HepG2 (cell line): ENCODE measurements at regions not wholly inside any gene's neighbourhood (a gene's known extent, or its start where the extent isn't known, plus 50 kb on each side); places are given as distances from the start of the nearest gene placed in this dataset.

Experiments
- ATAC-seq: fragments of 200-7000 bp; cut with Tn5 transposase; 3 replicates; pipeline ENCODE4 v1.9.1; 2020; ENCODE audit warnings: mild to moderate bottlenecking, moderate library complexity
- BruUV-seq: library from RNA; stranded (reverse); fragments of 400-500 nt; replicated peaks from 2 replicates; lab custom pipeline; 2021; lab: Mats Ljungman, UMichigan
- CTCF ChIA-PET: fragments of 300-600 bp; formaldehyde crosslinking; extraction: SDS; loops from one replicate; lab custom pipeline; 2021; ENCODE audit warnings: low total read pairs, inconsistent platforms, low intra/inter-chr PET ratio; lab: Yijun Ruan, JAX
- POLR2A ChIA-PET: fragments of 350-600 bp; sonication (Branson Sonifier 250); formaldehyde crosslinking; loops from one replicate; lab custom pipeline; 2020; ENCODE audit warnings: antibody characterized with exemption, inconsistent platforms; lab: Yijun Ruan, JAX
- DNase-seq: peaks from one replicate; pipeline ENCODE4 v3.0.0-alpha.2; 2015; ENCODE audit warnings: low spot score
- FAIRE-seq: peaks from 3 replicates; lab custom pipeline; 2011; peaks lifted over from hg19 to GRCh38; lab: Jason Lieb, UNC
- H2AFZ ChIP-seq: one replicate; pipeline ENCODE4 v1.6.1; 2011; ENCODE audit warnings: low read length, inconsistent platforms
- H3K27ac ChIP-seq: fragments of 300-600 bp; 3 replicates; pipeline ENCODE4 v1.8.0; 2011; ENCODE audit warnings: mixed run types, mild to moderate bottlenecking, mixed read lengths, low read length, inconsistent platforms; ENCODE audit not compliant: insufficient read depth; ENCODE audit errors: extremely low read length
- H3K27me3 ChIP-seq, 2 experiments: fragments of 200-600 bp in 1 of 2; 2 replicates in 1 of 2; 3 replicates in 1 of 2; pipeline versions ENCODE4 v1.6.0 to v1.8.0; 2011; ENCODE audit warnings: low read length in 2 of 2, mild to moderate bottlenecking in 2 of 2, moderate library complexity in 2 of 2, inconsistent platforms in 1 of 2; ENCODE audit not compliant: insufficient read depth in 2 of 2, control insufficient read depth in 1 of 2
- H3K36me3 ChIP-seq, 2 experiments: fragments of 200-600 bp in 1 of 2; replicated peaks in 1 of 2; 2 replicates in 1 of 2; 3 replicates in 1 of 2; pipeline versions ENCODE4 v1.5.1 to v1.8.0; 2011; ENCODE audit warnings: low read length in 2 of 2, inconsistent platforms in 1 of 2; ENCODE audit not compliant: insufficient read depth in 2 of 2, control insufficient read depth in 1 of 2
- H3K4me1 ChIP-seq: 2 replicates; pipeline ENCODE4 v1.5.1; 2012; ENCODE audit warnings: low read length, inconsistent platforms; ENCODE audit not compliant: insufficient read depth
- H3K4me2 ChIP-seq: 2 replicates; pipeline ENCODE4 v1.6.0; 2011; ENCODE audit warnings: low read depth, low read length, inconsistent platforms
- H3K4me3 ChIP-seq, 3 experiments: fragments of 200-600 bp in 1 of 3; sonication (generic), shearing (Covaris generic) in 1 of 3; replicated peaks in 1 of 3; 2 replicates each; pipeline ENCODE4 v1.5.1; 2011 to 2016; ENCODE audit warnings: low read length in 3 of 3, inconsistent platforms in 2 of 3, low read depth in 2 of 3, mild to moderate bottlenecking in 2 of 3, control low read depth in 1 of 3, mixed read lengths in 1 of 3; ENCODE audit not compliant: insufficient read depth in 1 of 3
- H3K79me2 ChIP-seq: one replicate; pipeline ENCODE4 v1.6.1; 2011; ENCODE audit warnings: low read length, inconsistent platforms; ENCODE audit not compliant: insufficient read depth
- H3K9ac ChIP-seq: 2 replicates; pipeline ENCODE4 v1.6.0; 2011; ENCODE audit warnings: mild to moderate bottlenecking, low read depth, low read length, inconsistent platforms; ENCODE audit not compliant: insufficient read depth
- H3K9me3 ChIP-seq: 2 replicates; pipeline ENCODE4 v1.5.1; 2012; ENCODE audit warnings: mild to moderate bottlenecking, low read length
- H4K20me1 ChIP-seq: 2 replicates; pipeline ENCODE4 v1.6.0; 2011; ENCODE audit warnings: inconsistent platforms, mild to moderate bottlenecking, low read length, moderate library complexity; ENCODE audit not compliant: insufficient read depth
- MEIS1 ChIP-seq: sonication (generic); formaldehyde crosslinking; IDR thresholded peaks from 2 replicates; pipeline ENCODE4 v1.9.0; 2021; ENCODE audit warnings: mild to moderate bottlenecking, missing genetic modification reagents, moderate library complexity, borderline replicate concordance
- MXI1 ChIP-seq: IDR thresholded peaks from 3 replicates; pipeline ENCODE4 v1.6.1; 2012; ENCODE audit warnings: low read depth, low read length, inconsistent platforms, borderline replicate concordance
- NKX3-1 ChIP-seq: sonication (generic); formaldehyde crosslinking; IDR thresholded peaks from 2 replicates; pipeline ENCODE4 v1.5.0; 2020; ENCODE audit warnings: missing genetic modification reagents
- ZNF660 ChIP-seq: sonication (generic); formaldehyde crosslinking; IDR thresholded peaks from 2 replicates; pipeline ENCODE4 v1.5.1; 2020; ENCODE audit warnings: mild to moderate bottlenecking, low read depth, missing genetic modification reagents, borderline replicate concordance
- ZNF768 ChIP-seq: sonication (generic); formaldehyde crosslinking; IDR thresholded peaks from 2 replicates; pipeline ENCODE4 v1.4.0; 2020; ENCODE audit warnings: missing genetic modification reagents
- ZNF83 ChIP-seq: sonication (generic); formaldehyde crosslinking; IDR thresholded peaks from 2 replicates; pipeline ENCODE4 v1.4.0; 2020; ENCODE audit warnings: missing genetic modification reagents, mild to moderate bottlenecking, borderline replicate concordance
- WGBS: methylation state at CpG from one replicate; pipeline ENCODE4 v1.1.6; 2017; ENCODE audit warnings: low lambda C conversion rate; 5-methylcytosine and 5-hydroxymethylcytosine counted together
- in situ Hi-C: cut with HindIII; loops from 2 replicates; pipeline ENCODE4 v1.10.0; 2017; ENCODE audit warnings: low pct_unique_long_range_greater_than_20kb; ENCODE audit not compliant: extremely low pct_ligation_motif_present
- intact Hi-C: fragments of 100-400 bp; cut with micrococcal nuclease; formaldehyde crosslinking; loops from one replicate; pipeline ENCODE4 v1.10.0; 2022; ENCODE audit not compliant: unreplicated experiment
- TF ChIP-seq, protein P1 (sequence below): sonication (generic); formaldehyde crosslinking; IDR thresholded peaks from 2 replicates; pipeline ENCODE4 v1.4.0; 2020; ENCODE audit warnings: missing genetic modification reagents, borderline replicate concordance
- TF ChIP-seq, protein P2 (sequence below): sonication (generic); formaldehyde crosslinking; IDR thresholded peaks from 2 replicates; pipeline ENCODE4 v1.4.0; 2020; ENCODE audit warnings: missing genetic modification reagents, borderline replicate concordance
- TF ChIP-seq, protein P3 (sequence below): IDR thresholded peaks from 2 replicates; pipeline ENCODE4 v1.6.1; 2016; ENCODE audit warnings: control low read depth

DNA sequence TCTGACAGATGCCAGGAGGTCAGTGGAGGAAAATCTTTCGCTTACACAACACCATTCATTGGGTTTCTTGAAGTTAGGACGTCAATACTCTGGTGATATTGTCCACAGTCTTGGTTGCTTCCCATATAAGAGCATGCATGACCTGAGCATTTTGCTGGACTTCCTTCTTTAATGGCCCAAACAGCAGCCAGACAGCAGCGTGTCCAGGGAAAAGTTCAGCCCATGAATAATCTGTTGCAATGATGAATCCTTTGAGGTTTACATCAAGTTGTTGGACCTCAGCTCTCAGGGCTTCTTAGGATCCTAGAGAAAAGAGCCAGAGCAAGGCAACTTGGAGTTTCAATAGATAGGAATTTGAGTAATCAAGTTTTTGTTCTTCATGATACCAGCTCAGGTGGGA, 155.6 kb upstream of the MGAT5 start:
- no TSS peak for BruUV-seq
- no peak for FAIRE-seq
- DNase-seq: no peak
- CTCF ChIA-PET: no interaction called here
- no peaks in the 10 kb centered on the region for H3K27me3 ChIP-seq
- peak; percentile 35; the same call in 2 of the 3 replicates for ATAC-seq
- no peak overlapping the region for H3K27ac ChIP-seq
- WGBS: 20% methylated on average over 3 of the region's 3 CpGs
- TF ChIP-seq MXI1 (no peak), ZNF83 (CRISPR knock-in tag) (no peak), ZNF660 (CRISPR knock-in tag) (no peak), NKX3-1 (no peak), MEIS1 (no peak), ZNF768 (no peak)
- TF ChIP-seq, protein P1, sequence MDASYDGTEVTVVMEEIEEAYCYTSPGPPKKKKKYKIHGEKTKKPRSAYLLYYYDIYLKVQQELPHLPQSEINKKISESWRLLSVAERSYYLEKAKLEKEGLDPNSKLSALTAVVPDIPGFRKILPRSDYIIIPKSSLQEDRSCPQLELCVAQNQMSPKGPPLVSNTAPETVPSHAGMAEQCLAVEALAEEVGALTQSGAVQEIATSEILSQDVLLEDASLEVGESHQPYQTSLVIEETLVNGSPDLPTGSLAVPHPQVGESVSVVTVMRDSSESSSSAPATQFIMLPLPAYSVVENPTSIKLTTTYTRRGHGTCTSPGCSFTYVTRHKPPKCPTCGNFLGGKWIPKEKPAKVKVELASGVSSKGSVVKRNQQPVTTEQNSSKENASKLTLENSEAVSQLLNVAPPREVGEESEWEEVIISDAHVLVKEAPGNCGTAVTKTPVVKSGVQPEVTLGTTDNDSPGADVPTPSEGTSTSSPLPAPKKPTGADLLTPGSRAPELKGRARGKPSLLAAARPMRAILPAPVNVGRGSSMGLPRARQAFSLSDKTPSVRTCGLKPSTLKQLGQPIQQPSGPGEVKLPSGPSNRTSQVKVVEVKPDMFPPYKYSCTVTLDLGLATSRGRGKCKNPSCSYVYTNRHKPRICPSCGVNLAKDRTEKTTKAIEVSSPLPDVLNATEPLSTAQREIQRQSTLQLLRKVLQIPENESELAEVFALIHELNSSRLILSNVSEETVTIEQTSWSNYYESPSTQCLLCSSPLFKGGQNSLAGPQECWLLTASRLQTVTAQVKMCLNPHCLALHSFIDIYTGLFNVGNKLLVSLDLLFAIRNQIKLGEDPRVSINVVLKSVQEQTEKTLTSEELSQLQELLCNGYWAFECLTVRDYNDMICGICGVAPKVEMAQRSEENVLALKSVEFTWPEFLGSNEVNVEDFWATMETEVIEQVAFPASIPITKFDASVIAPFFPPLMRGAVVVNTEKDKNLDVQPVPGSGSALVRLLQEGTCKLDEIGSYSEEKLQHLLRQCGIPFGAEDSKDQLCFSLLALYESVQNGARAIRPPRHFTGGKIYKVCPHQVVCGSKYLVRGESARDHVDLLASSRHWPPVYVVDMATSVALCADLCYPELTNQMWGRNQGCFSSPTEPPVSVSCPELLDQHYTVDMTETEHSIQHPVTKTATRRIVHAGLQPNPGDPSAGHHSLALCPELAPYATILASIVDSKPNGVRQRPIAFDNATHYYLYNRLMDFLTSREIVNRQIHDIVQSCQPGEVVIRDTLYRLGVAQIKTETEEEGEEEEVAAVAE: no peak
- TF ChIP-seq, protein P2, sequence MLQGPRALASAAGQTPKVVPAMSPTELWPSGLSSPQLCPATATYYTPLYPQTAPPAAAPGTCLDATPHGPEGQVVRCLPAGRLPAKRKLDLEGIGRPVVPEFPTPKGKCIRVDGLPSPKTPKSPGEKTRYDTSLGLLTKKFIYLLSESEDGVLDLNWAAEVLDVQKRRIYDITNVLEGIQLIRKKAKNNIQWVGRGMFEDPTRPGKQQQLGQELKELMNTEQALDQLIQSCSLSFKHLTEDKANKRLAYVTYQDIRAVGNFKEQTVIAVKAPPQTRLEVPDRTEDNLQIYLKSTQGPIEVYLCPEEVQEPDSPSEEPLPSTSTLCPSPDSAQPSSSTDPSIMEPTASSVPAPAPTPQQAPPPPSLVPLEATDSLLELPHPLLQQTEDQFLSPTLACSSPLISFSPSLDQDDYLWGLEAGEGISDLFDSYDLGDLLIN (CRISPR knock-in tag): no peak
- TF ChIP-seq, protein P3, sequence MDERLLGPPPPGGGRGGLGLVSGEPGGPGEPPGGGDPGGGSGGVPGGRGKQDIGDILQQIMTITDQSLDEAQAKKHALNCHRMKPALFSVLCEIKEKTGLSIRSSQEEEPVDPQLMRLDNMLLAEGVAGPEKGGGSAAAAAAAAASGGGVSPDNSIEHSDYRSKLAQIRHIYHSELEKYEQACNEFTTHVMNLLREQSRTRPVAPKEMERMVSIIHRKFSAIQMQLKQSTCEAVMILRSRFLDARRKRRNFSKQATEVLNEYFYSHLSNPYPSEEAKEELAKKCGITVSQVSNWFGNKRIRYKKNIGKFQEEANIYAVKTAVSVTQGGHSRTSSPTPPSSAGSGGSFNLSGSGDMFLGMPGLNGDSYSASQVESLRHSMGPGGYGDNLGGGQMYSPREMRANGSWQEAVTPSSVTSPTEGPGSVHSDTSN (CRISPR knock-in tag): no peak
- H3K36me3 ChIP-seq: no peaks in the 10 kb centered on the region
- peak overlapping the region; percentile 56 for H3K4me2 ChIP-seq
- no peaks in the 10 kb centered on the region for H4K20me1 ChIP-seq
- POLR2A ChIA-PET: no interaction called here
- no peak overlapping the region for H2AFZ ChIP-seq
- in situ Hi-C loops: no loop called here
- peaks cover 4% of the 10 kb centered on the region for H3K9me3 ChIP-seq
- intact Hi-C loops: loop anchor here (2.0 kb wide), 1 partner anchor 20 kb away; no protein-coding TSS in a partner anchor
- H3K79me2 ChIP-seq: no peaks in the 10 kb centered on the region
- H3K4me3 ChIP-seq: no peak overlapping the region
- peaks cover 55% of the 10 kb centered on the region for H3K4me1 ChIP-seq
- H3K9ac ChIP-seq: peak overlapping the region; percentile 10; the same call in 1 of the 2 replicates
